GM15510 (cell line): ENCODE measurements at regions not wholly inside any gene's neighbourhood (a gene's known extent, or its start where the extent isn't known, plus 50 kb on each side); places are given as distances from the start of the nearest gene placed in this dataset.

Experiments used
- POLR2A ChIP-seq: IDR thresholded peaks from 3 replicates; pipeline ENCODE4 v1.6.1; 2011; ENCODE audit warnings: borderline replicate concordance; ENCODE audit not compliant: insufficient read length; ENCODE audit errors: extremely low read depth

- no peak for TF ChIP-seq POLR2A
These were observed 109.1 kb upstream of the BCAT1 start for GRCh38 chr12:25058012-25058411.

GRCh38 chr12:25056486-25057130 lies 107.7 kb upstream of the BCAT1 start:
- peak; percentile 18 for TF ChIP-seq POLR2A

- TF ChIP-seq POLR2A = no peak
These were observed 107.1 kb upstream of the BCAT1 start for GRCh38 chr12:25056011-25056410.

GRCh38 chr12:25054783-25055144 lies 105.9 kb upstream of the BCAT1 start:
- TF ChIP-seq POLR2A = no peak

GRCh38 chr12:25054076-25054782 lies 105.3 kb upstream of the BCAT1 start:
- TF ChIP-seq POLR2A = no peak

- TF ChIP-seq POLR2A = no peak
These were observed 104.0 kb upstream of the BCAT1 start for GRCh38 chr12:25052914-25053211.

GRCh38 chr12:25052196-25052913 lies 103.5 kb upstream of the BCAT1 start:
- TF ChIP-seq POLR2A = peak; percentile 60

- peak; percentile 31 for TF ChIP-seq POLR2A
These were observed 102.8 kb upstream of the BCAT1 start for GRCh38 chr12:25051656-25052195.

- no peak for TF ChIP-seq POLR2A
These were observed 102.3 kb upstream of the BCAT1 start for GRCh38 chr12:25051171-25051570.

GRCh38 chr12:25045869-25046268 lies 97.0 kb upstream of the BCAT1 start:
- no peak for TF ChIP-seq POLR2A

GRCh38 chr12:25041006-25041741 lies 92.3 kb upstream of the BCAT1 start:
- no peak for TF ChIP-seq POLR2A

- TF ChIP-seq POLR2A = no peak
These were observed 91.7 kb upstream of the BCAT1 start for GRCh38 chr12:25040593-25040992.

- TF ChIP-seq POLR2A = no peak
These were observed 85.8 kb upstream of the BCAT1 start for GRCh38 chr12:25034676-25035075.

GRCh38 chr12:25025951-25026490 lies 77.1 kb upstream of the BCAT1 start:
- no peak for TF ChIP-seq POLR2A

- TF ChIP-seq POLR2A = no peak
These were observed 76.4 kb upstream of the BCAT1 start for GRCh38 chr12:25025260-25025659.
